Left colon (tissue), 2 donors: ENCODE measurements at regions not wholly inside any gene's neighbourhood (a gene's known extent, or its start where the extent isn't known, plus 50 kb on each side); places are given as distances from the start of the nearest gene placed in this dataset.
A peak's percentile ranks its signal among the peaks of the same experiment; 100 is the strongest.
"Not testable (repeated sequence)": the region's sequence is repeated elsewhere in the genome, so short reads cannot be mapped to it uniquely, and the experiment has no call there.

Experiments
- ATAC-seq: fragments of 200-7000 bp; cut with Tn5 transposase; one replicate; pipeline ENCODE4 v1.9.1; 2020; ENCODE audit warnings: mild to moderate bottlenecking, moderate library complexity
- DNase-seq, 2 donors: peaks; one replicate each; pipeline ENCODE4 v3.0.0-alpha.2; 2020
- intact Hi-C, 2 donors: fragments of 100-400 bp; cut with DNase I in 1 of 2; cut with micrococcal nuclease in 1 of 2; formaldehyde crosslinking; loops; one replicate each; pipeline versions ENCODE4 v1.11.2 to v1.14.0; 2022; cut with DNase I, micrococcal nuclease
- donor health status: DM: no; HTN: no; CAD: no.
- donor health status: DM: yes; HTN: yes; CAD: no.

DNA sequence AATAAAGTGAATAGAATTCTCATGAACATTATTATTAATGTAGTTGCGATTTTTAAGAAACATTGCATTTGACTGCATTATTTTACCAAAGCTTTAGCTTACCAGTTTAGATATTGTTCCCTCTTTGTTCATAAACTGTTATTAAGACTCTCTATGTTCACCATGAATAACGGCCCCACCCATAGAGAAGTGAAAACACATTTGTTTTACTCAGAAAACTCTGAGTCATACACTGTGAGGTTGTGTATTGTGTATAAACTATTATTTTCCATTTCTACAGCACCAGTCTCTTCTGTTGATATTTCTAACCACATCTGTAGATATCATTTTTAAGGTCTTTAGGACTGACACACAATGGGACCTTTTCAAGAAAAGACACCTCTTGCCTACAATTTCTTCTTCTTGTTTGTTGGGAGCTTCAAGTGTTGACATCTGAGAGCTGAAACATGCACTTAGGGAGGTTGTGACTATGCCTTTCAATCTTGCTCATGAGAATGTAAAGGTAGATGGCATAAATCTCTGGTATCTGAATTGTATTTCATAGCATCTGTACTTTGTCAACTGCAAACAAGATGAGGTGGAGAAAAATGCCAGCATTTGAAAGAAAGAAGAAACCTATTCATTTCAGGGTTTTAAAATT, 252.9 kb upstream of the CDH8 start:
- ATAC-seq (no peak), DNase-seq (no peak)
- intact Hi-C loops, result no loop called here

DNA sequence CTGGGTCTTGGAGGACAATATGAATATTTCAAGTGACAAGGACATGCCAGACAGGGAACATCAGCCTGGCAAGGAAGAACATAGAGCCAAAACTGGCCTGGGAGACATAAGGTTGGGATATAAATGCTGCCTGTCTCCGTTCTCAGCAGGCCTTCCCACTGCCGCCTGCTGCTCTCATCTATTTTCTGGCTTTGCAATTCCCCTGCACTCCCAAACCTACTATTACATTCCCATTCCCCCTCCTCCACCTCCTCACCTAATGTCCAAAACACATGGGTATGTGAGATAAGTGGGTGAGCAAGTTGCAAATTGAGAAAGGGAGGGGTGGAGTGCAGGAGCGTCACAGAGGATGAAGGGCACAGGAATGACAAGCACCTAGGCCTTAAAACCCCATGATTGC, 244.3 kb upstream of the CDH8 start:
- ATAC-seq, result no peak
- intact Hi-C loops, result no loop called here
- no peak for DNase-seq

DNA sequence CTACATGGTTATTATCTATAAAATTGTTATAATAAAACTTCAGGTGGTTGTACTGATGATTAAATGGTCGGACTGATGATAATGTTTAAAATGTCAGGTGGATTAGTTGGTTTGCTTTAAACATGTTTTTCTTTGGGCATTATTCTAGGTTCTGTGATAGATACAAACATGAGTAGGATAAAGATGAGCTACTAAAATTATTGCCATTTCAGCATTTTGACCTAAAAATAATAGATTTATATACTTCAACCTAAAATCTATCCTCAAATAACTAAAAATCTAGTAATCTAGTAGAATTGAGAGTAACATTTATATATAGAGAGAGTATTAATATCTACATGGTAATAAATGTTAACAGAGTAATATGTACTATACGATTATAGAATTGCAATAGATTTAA, 241.7 kb upstream of the CDH8 start:
- ATAC-seq, result no peak
- intact Hi-C loops, result no loop called here
- DNase-seq, result no peak

DNA sequence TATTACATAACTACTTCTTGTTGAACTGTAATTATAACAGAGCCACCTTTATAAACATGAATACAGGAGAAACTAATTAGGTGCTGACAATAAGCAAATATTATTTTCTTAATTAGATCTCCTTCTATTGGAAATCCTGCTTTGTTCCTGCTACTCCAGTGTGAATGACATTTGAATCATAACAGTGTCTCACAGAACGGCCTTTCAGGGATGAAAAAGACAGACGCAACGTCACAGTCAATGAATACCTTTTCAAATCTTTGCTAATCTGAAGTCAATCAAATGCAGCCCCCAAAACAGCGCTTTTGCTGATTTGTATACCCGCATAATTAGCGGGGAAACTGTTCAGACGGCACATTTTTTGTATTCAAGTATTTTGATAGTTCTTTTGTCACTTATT, 240.4 kb upstream of the CDH8 start:
- intact Hi-C loops, result no loop called here
- ATAC-seq (no peak), DNase-seq (no peak)

DNA sequence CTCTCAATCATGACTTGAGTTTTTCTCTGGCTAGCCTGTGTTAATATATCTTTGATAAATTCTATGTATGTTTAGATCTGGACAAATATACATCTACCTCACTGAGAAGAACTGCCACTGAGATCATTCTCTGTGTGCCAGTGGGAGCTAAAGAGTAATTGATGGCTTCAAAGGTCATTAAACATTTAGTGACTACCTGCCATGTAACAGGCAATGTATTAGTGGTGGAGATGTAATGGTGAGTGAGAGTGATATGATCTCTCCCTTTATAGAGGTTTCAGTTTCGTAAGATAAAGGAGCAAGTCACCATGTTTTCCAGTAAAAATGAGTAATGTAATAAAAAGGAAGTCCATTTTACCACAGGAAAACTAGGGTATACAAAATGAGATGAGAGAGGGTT, 235.8 kb upstream of the CDH8 start:
- DNase-seq (no peak), ATAC-seq (no peak)
- intact Hi-C loops, result no loop called here

DNA sequence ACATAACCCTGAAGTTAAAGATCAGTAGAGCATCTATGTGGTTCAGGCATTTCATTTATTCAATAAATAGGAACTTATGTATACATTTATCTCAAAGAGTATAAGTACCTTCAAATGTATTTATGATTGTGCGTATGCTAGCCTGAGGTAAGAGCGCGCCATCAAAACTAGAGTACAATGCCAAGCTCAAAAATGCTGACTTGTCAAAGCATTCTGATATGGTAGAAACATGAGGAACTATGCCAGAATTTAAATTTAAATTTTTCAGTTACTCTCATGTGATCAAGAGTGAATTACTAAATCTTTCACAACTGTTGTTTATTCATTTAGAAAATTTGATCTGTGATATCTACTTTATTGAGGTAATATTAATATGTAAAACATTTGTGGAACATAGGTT, 225.5 kb upstream of the CDH8 start:
- ATAC-seq (no peak), DNase-seq (no peak)
- intact Hi-C loops, result no loop called here

DNA sequence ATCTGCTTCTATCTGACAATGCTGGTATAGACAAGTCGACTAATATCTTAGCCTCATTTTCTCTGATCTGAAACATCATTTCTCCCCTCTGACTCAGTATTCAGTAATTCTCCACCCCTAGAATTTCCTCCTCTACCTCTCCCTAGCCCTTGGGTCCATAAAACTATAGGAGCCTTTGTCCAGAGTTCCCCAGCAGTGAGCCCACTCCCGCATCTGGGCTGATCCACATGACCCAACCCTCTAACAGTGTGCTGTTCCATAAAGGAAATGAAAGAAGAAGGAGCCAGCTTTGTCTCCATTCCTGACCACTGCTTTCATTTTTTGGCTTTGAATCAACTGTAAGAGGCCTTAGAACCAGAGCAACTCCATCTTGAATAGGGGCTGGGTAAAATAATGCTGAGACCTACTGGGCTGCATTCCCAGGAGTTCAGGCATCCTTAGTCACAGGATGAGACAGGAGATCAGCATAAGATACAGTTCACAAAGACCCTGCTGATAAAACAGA, 222.7 kb upstream of the CDH8 start:
- DNase-seq, ATAC-seq, intact Hi-C loops: not testable (repeated sequence)

DNA sequence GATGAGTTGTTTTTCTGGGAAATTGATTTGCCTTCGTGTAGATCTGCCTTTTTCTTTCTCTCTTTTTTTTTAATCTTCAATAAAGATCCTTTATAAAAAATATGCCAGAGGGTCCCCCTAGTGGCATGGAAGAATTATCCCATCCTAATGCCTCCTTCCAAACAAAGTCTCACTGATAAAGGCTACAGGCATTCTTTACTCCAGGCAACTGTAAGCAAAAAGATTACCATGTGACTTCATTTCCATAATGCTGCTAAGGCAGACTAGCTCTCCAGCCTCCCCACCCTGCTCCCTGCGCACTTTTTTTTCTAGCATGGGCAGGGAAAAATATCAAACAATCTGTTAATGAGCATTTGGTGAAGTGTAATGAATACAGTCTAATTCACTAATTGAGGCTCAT, 220.2 kb upstream of the CDH8 start:
- intact Hi-C loops, result no loop called here
- ATAC-seq (no peak), DNase-seq (no peak)

DNA sequence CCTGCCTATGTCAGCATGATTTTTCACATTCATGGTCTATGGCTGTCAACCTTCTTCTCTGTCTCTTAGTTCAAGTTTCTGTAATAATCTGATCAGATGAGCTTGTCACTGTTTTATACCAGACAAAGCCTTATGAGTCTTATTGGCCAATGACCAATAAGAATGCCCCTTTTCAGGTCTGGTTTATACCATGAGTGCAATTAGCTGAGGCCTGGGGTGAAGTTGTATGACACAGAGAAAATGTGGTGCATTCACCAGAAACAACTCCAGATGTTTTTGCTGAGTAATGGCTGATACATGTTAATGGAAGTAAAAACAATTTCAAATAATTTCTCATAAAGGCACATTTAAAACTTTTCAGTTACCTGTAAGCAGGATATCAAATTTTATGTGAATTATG, 218.6 kb upstream of the CDH8 start:
- ATAC-seq (no peak), DNase-seq (no peak)
- intact Hi-C loops, result no loop called here

DNA sequence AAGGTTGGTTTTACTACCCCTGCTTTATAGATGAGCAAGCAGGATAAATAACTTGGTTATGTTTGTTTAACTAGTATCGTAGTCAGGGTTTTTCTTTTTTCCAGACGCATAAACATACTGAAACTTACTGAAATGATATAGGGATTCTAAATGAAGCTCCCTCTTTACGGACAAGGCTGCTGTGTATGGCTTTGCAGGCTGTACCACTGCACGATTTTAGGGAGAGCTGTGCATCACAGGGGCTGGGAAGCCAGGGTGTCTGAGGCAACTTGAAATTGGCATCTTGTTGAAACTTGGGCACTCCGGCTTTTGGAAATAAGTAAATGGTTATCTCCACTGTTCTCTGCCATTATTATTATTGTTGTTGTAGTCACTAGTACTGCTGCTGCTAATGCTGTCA, 218.1 kb upstream of the CDH8 start:
- ATAC-seq (no peak), DNase-seq (no peak)
- intact Hi-C loops, result no loop called here

DNA sequence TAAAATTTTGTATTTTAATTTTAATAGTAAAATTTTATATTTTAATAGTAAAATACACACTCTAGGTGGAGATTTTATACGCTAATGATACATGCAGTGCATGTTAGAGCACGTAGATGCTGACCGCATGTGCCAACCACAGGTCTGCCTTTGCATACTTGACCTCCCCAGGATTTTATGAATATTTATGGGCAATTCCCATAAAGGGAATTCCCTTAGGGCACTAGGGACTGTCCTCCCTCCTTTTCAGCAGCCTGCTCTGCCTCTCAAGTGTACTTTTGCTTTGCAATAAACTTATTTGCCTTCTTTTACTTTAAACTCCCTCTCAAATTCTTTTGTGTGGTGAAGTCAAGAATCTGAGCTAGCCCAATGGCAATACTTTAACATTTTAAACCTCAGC, 217.7 kb upstream of the CDH8 start:
- intact Hi-C loops, result no loop called here
- ATAC-seq, result no peak
- no peak for DNase-seq

DNA sequence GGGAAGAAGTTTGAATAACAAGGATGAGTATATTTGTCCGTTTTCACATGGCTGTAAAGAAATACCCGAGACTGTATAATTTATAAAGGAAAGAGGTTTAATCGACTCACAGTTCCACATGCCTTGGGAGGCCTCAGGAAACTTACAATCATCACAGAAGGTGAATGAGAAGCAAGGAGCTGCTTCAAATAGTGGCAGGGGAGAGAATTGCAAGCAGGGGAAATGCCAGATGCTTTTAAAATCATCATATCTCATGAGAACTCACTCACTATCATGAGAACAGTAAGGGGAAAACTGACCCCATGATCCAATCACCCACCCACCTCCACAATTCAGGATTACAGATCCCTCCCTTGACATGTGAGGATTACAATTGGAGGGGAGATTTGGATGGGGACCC, 212.8 kb upstream of the CDH8 start:
- DNase-seq (no peak), ATAC-seq (no peak)
- intact Hi-C loops, result no loop called here

DNA sequence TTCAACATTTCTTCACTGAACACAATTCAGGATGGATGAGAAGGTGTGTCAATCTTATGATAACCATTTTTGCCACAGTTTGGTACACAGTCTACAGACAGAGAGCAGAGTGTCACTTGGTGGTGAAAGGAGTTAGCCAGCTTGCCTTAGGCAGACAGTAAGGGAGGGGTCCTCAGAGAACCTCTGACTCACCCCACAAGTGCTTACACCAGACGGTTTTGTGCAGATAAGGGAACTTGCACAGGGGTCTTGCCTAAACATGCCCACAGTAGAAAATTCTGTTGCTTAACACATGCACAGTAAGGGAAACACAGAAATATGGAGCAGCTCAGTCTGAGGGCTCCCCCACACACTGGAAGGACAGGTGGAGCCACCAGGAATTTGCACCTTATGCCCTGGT, 204.5 kb upstream of the CDH8 start:
- no peak for DNase-seq
- ATAC-seq, result no peak
- intact Hi-C loops, result no loop called here

DNA sequence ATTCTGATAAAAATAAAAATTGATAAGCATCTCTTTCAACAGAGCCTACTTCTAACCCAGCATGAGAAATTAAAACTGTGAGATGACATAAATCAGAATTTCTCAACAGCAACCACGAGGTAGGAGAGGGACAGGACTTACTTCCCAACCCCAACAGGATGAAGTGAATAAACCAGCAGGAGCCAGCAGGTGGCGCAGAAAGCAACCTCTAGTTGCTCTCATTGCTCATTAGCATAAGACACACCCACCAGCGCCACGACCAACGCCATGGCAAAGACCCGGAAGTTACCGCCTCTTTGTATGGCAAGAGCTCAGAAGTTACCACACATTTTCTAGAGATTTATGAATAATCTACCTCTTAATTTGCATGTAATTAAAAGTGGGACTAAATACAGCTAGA, 189.4 kb upstream of the CDH8 start:
- intact Hi-C loops, result no loop called here
- DNase-seq (peak; percentile 65 to 73), ATAC-seq (peak; percentile 84)

DNA sequence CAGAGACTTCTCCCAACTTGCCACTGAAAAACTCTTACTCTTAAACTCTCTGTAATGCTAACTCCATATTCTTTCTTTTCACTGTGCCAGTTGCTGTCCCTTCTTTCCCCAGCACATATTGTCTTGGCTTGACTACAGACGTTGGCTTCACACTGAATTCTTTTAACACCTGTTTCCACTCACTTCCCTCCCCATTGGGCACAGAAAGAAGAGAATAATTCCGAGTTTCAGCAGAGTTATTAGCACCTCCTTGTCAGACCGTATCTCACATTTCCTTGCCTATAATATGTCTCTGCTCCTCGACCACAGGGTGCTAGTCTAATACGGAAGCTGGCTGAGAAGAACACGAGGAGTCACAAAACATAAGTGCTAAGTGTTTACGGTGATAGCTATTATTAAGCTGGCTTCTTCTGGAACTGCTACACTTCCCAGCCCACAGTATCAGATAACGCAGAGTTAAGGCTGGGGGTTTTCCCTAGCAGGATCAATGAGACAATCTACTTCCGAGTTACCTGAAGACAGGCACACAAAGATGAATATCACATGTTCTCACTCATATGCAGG, 188.5 kb upstream of the CDH8 start:
- DNase-seq, result no peak
- intact Hi-C loops, result no loop called here
- no peak for ATAC-seq

DNA sequence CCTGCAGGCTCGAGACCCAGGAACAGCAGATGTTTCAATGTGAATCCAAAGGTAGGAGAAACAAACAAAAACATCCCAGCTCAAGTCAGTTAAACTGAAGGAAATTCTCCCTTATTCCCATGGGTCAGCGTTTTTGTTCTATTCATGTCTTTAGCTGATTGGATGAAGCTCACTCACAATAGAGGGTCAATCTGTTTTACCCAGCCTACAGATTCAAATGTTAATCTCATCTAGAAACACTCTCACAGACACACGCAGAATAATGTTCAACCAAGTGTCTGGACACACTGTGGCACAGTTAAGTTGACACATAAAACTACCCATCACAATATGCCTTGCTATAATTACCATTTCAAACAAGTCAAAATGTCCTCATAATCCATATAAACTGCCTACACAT, 180.6 kb upstream of the CDH8 start:
- intact Hi-C loops, result no loop called here
- no peak for ATAC-seq
- DNase-seq, result no peak

DNA sequence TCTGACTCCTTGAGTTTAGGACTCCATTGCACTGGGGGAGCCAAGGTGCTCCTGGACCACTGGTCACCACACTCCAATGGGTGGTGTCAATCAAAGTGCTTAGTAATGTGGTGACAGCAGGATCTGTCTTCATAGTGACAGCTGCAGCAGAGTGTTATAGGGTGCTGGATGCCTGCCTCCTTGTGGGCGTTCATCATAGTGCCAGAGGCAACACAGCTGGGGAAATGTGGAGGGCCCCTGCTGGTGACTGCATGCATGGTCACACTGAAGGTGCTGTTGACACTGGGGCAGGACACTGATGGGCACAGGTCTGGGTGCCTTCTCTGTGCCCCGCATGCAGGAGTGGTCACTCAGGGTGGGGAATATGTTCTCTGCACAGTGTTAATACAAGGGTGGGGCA, 177.5 kb upstream of the CDH8 start:
- intact Hi-C loops, result no loop called here

DNA sequence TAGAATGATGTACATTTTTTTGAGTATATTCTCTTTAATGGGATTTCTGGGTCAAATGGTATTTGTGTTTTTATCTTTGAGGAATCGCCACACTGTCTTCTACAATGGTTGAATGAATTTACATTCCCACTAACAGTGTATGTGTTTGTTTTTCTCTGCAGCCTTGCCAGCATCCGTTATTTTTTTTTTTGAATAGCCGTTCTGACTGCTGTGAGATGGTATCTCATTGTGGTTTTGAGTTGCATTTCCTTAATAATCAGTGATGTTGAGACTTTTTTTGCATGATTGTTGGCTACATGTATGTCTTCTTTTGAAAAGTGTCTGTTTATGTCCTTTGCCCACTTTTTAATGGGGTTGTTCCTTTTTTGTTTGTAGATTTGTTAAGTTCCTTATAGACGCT, 172.7 kb upstream of the CDH8 start:
- ATAC-seq (no peak), DNase-seq (no peak)
- intact Hi-C loops, result no loop called here

More for the DNA sequence above, 177.5 kb upstream of the CDH8 start:
- DNase-seq, result no peak
- no peak for ATAC-seq

DNA sequence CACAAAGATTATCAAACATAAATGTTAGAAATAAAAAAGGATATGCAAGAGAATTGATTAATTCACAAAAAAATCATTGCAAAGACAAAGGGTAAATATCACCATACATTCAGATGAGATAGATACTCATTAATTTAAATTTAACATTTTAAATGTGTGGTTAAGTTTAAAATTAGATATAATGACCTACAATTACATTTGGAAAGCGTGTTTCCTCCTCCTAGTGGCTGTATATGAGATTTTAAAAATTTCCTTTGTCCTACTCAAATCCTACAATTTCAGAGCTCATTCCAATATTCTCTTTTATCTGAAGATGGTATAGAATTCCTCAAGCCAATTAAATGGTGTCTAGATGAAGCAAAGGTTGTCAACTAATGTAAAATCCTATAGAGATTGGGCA, 169.2 kb upstream of the CDH8 start:
- DNase-seq, result no peak
- ATAC-seq, result no peak
- intact Hi-C loops, result no loop called here

DNA sequence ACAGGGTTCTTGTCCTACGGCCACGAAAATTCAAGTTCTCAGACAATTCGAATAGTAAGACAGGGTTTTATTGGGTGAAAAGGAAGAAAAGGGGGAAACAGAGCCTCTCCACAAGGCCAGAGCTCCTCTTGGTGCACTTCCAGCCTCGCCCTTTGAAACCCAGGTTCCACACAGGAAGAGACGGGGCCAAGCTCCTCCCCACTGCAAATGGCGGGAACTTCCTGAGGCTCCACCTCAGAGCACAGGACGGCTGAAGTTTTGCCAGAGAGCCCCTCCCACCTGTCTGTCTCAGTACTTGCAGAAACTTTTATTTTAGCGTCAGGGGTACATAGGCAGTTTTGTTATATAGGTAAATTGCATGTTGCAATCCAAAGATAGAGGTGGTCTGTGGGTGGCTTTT, 165.7 kb upstream of the CDH8 start:
- no peak for DNase-seq
- no peak for ATAC-seq
- intact Hi-C loops, result no loop called here

DNA sequence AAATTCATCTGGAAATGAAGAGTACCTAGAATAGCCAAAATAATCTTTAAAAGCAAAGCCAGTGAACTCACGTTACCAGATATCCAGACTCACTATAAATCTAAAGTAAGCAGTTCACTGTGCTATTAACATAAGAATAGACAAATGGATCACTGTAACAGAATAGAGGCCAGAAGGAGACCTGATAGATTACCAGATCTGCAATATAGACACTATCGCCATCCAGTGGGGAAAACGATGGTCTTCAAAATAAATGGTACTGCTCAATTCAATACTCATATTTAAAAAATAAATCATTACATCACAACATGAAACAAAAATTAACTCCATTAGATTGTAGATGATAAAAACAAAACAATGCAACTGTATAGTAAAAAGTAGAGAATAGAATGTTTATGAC, 158.6 kb upstream of the CDH8 start:
- intact Hi-C loops, result no loop called here
- no peak for ATAC-seq
- DNase-seq, result no peak
